ENCODE measurements at regions not wholly inside any gene's neighbourhood (a gene's known extent, or its start where the extent isn't known, plus 50 kb on each side); places are given as distances from the start of the nearest gene placed in this dataset.

GRCh38 chr17:51372345-51373004 lies 112.1 kb downstream of the UTP18 start (continued):
- TF ChIP-seq, protein P1, sequence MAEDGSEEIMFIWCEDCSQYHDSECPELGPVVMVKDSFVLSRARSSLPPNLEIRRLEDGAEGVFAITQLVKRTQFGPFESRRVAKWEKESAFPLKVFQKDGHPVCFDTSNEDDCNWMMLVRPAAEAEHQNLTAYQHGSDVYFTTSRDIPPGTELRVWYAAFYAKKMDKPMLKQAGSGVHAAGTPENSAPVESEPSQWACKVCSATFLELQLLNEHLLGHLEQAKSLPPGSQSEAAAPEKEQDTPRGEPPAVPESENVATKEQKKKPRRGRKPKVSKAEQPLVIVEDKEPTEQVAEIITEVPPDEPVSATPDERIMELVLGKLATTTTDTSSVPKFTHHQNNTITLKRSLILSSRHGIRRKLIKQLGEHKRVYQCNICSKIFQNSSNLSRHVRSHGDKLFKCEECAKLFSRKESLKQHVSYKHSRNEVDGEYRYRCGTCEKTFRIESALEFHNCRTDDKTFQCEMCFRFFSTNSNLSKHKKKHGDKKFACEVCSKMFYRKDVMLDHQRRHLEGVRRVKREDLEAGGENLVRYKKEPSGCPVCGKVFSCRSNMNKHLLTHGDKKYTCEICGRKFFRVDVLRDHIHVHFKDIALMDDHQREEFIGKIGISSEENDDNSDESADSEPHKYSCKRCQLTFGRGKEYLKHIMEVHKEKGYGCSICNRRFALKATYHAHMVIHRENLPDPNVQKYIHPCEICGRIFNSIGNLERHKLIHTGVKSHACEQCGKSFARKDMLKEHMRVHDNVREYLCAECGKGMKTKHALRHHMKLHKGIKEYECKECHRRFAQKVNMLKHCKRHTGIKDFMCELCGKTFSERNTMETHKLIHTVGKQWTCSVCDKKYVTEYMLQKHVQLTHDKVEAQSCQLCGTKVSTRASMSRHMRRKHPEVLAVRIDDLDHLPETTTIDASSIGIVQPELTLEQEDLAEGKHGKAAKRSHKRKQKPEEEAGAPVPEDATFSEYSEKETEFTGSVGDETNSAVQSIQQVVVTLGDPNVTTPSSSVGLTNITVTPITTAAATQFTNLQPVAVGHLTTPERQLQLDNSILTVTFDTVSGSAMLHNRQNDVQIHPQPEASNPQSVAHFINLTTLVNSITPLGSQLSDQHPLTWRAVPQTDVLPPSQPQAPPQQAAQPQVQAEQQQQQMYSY (CRISPR knock-in tag; IDR thresholded peaks at IDR 0.05), result no peak
- no peak for TF ChIP-seq TCF12 (IDR thresholded peaks at IDR 0.05; ENCODE audit: low read depth, low read length)
- 0 out of 2 replicates have a peak, but pooled peaks have one; percentile 15 for TF ChIP-seq IKZF1 (conservative IDR thresholded peaks at IDR 0.05)
- TF ChIP-seq BHLHE40 (IDR thresholded peaks at IDR 0.05; ENCODE audit: borderline replicate concordance in 1 of 2, low read depth in 2 of 2, low read length in 1 of 2), result no peak
- TF ChIP-seq BRCA1 (IDR thresholded peaks at IDR 0.05; ENCODE audit: low read depth, low read length), result no peak
- TF ChIP-seq HCFC1 (IDR thresholded peaks at IDR 0.05; ENCODE audit: low read length), result peak; percentile 80
- no peak for TF ChIP-seq FOXM1 (IDR thresholded peaks at IDR 0.05; ENCODE audit: low read depth, low read length)
- no peak for TF ChIP-seq ZNF207 (IDR thresholded peaks at IDR 0.05; ENCODE audit: borderline replicate concordance)
- no peak for TF ChIP-seq MEF2B (IDR thresholded peaks at IDR 0.05; ENCODE audit: partially characterized antibody, poor library complexity, severe bottlenecking)
- TF ChIP-seq LARP7 (IDR thresholded peaks at IDR 0.05), result no peak
- no peak for TF ChIP-seq CEBPB (IDR thresholded peaks at IDR 0.05; ENCODE audit: borderline replicate concordance in 1 of 2, low read depth in 2 of 2, low read length in 2 of 2)
- no peak for TF ChIP-seq KDM1A (IDR thresholded peaks at IDR 0.05; ENCODE audit: borderline replicate concordance)
- TF ChIP-seq, protein P2, sequence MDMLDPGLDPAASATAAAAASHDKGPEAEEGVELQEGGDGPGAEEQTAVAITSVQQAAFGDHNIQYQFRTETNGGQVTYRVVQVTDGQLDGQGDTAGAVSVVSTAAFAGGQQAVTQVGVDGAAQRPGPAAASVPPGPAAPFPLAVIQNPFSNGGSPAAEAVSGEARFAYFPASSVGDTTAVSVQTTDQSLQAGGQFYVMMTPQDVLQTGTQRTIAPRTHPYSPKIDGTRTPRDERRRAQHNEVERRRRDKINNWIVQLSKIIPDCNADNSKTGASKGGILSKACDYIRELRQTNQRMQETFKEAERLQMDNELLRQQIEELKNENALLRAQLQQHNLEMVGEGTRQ (IDR thresholded peaks at IDR 0.05; ENCODE audit: borderline replicate concordance, low read depth, low read length), result peak; percentile 69
- TF ChIP-seq SPI1 (IDR thresholded peaks at IDR 0.05; ENCODE audit: borderline replicate concordance, insufficient read depth, low read depth, low read length), result peak; percentile 71
- TF ChIP-seq BACH1 (IDR thresholded peaks at IDR 0.05; ENCODE audit: borderline replicate concordance), result no peak
- no peak for TF ChIP-seq SUPT20H (IDR thresholded peaks at IDR 0.05; ENCODE audit: borderline replicate concordance, control insufficient read depth, low read depth, low read length)
- no peak for TF ChIP-seq BMI1 (IDR thresholded peaks at IDR 0.05; ENCODE audit: borderline replicate concordance)
- no peak for TF ChIP-seq SUZ12 (IDR thresholded peaks at IDR 0.05; ENCODE audit: unreplicated experiment)
- no peak for TF ChIP-seq ASH2L (IDR thresholded peaks at IDR 0.05; ENCODE audit: borderline replicate concordance, low read depth)
- TF ChIP-seq, protein P3, sequence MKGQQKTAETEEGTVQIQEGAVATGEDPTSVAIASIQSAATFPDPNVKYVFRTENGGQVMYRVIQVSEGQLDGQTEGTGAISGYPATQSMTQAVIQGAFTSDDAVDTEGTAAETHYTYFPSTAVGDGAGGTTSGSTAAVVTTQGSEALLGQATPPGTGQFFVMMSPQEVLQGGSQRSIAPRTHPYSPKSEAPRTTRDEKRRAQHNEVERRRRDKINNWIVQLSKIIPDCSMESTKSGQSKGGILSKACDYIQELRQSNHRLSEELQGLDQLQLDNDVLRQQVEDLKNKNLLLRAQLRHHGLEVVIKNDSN (IDR thresholded peaks at IDR 0.05; ENCODE audit: borderline replicate concordance, extremely low read length, insufficient read depth, low read depth, low read length), result peak; percentile 81
- no peak for TF ChIP-seq SP1 (IDR thresholded peaks at IDR 0.05; ENCODE audit: low read depth, low read length)
- no peak for TF ChIP-seq MYC (IDR thresholded peaks at IDR 0.05; ENCODE audit: insufficient read depth, insufficient read length, insufficient replicate concordance, low read length, severe bottlenecking)
- no peak for TF ChIP-seq BCL3 (IDR thresholded peaks at IDR 0.05; ENCODE audit: borderline replicate concordance, insufficient read depth, low read depth, low read length, poor library complexity, severe bottlenecking)
- no peak for TF ChIP-seq ZSCAN29 (IDR thresholded peaks at IDR 0.05)

All from GM12878 (cell line).